ENCODE measurements at regions not wholly inside any gene's neighbourhood (a gene's known extent, or its start where the extent isn't known, plus 50 kb on each side); places are given as distances from the start of the nearest gene placed in this dataset.

- no peaks in the 10 kb centered on the region for H3K9me3 ChIP-seq (ENCODE audit: control insufficient read depth in 2 of 3, insufficient read depth in 1 of 3, low read length in 3 of 3)
- H3K4me3 ChIP-seq (ENCODE audit: low read length in 3 of 3): no peak overlapping the region
- DNase-seq: no peak
- no peak for TF ChIP-seq CTCF (IDR thresholded peaks at IDR 0.05; ENCODE audit: borderline replicate concordance, extremely low read depth, insufficient read depth)
- H3K4me1 ChIP-seq (ENCODE audit: control insufficient read depth in 2 of 3, insufficient read depth in 2 of 3, low read depth in 1 of 3, low read length in 3 of 3): no peaks in the 10 kb centered on the region
- no peak overlapping the region for H3K27ac ChIP-seq (ENCODE audit: low read depth in 2 of 2, low read length in 2 of 2)
- H3K27me3 ChIP-seq (ENCODE audit: control insufficient read depth, insufficient read depth, low read length): no peaks in the 10 kb centered on the region
- FAIRE-seq: no peak
- H3K9ac ChIP-seq (ENCODE audit: low read length in 3 of 3): no peak overlapping the region
- intact Hi-C loops (cut with DNase I): no loop called here
- no peaks in the 10 kb centered on the region for H3K36me3 ChIP-seq (ENCODE audit: control insufficient read depth in 2 of 3, insufficient read depth in 3 of 3, low read length in 3 of 3)
Measured at GRCh38 chr21:32185726-32186125, 93.1 kb downstream of the MIS18A start.

- DNase-seq: no peak
- no peak for TF ChIP-seq CTCF (IDR thresholded peaks at IDR 0.05; ENCODE audit: borderline replicate concordance, extremely low read depth, insufficient read depth)
- Histone ChIP-seq H3K4me1 (ENCODE audit: control insufficient read depth in 2 of 3, insufficient read depth in 2 of 3, low read depth in 1 of 3, low read length in 3 of 3) (no peaks in the 10 kb centered on the region), H3K36me3 (ENCODE audit: control insufficient read depth in 2 of 3, insufficient read depth in 3 of 3, low read length in 3 of 3) (no peaks in the 10 kb centered on the region), H3K4me3 (ENCODE audit: low read length in 3 of 3) (no peak overlapping the region), H3K27ac (ENCODE audit: low read depth in 2 of 2, low read length in 2 of 2) (no peak overlapping the region), H3K9me3 (ENCODE audit: control insufficient read depth in 2 of 3, insufficient read depth in 1 of 3, low read length in 3 of 3) (no peaks in the 10 kb centered on the region), H3K9ac (ENCODE audit: low read length in 3 of 3) (no peak overlapping the region), H3K27me3 (ENCODE audit: control insufficient read depth, insufficient read depth, low read length) (no peaks in the 10 kb centered on the region)
- intact Hi-C loops (cut with DNase I): no loop called here
- FAIRE-seq: no peak
Measured at GRCh38 chr21:32185103-32185502, 93.7 kb downstream of the MIS18A start.

GRCh38 chr21:32184485-32184884 is 94.4 kb downstream of the MIS18A start:
- Histone ChIP-seq H3K4me3 (ENCODE audit: low read length in 3 of 3) (no peak overlapping the region), H3K36me3 (ENCODE audit: control insufficient read depth in 2 of 3, insufficient read depth in 3 of 3, low read length in 3 of 3) (no peaks in the 10 kb centered on the region), H3K4me1 (ENCODE audit: control insufficient read depth in 2 of 3, insufficient read depth in 2 of 3, low read depth in 1 of 3, low read length in 3 of 3) (no peaks in the 10 kb centered on the region), H3K9me3 (ENCODE audit: control insufficient read depth in 2 of 3, insufficient read depth in 1 of 3, low read length in 3 of 3) (no peaks in the 10 kb centered on the region), H3K27ac (ENCODE audit: low read depth in 2 of 2, low read length in 2 of 2) (no peak overlapping the region), H3K9ac (ENCODE audit: low read length in 3 of 3) (no peak overlapping the region), H3K27me3 (ENCODE audit: control insufficient read depth, insufficient read depth, low read length) (no peaks in the 10 kb centered on the region)
- no peak for DNase-seq
- no peak for FAIRE-seq
- TF ChIP-seq CTCF (IDR thresholded peaks at IDR 0.05; ENCODE audit: borderline replicate concordance, extremely low read depth, insufficient read depth): no peak
- intact Hi-C loops (cut with DNase I): no loop called here

GRCh38 chr21:32184065-32184464 is 94.8 kb downstream of the MIS18A start:
- Histone ChIP-seq H3K4me1 (ENCODE audit: control insufficient read depth in 2 of 3, insufficient read depth in 2 of 3, low read depth in 1 of 3, low read length in 3 of 3) (no peaks in the 10 kb centered on the region), H3K4me3 (ENCODE audit: low read length in 3 of 3) (no peak overlapping the region), H3K27ac (ENCODE audit: low read depth in 2 of 2, low read length in 2 of 2) (no peak overlapping the region), H3K36me3 (ENCODE audit: control insufficient read depth in 2 of 3, insufficient read depth in 3 of 3, low read length in 3 of 3) (no peaks in the 10 kb centered on the region), H3K9me3 (ENCODE audit: control insufficient read depth in 2 of 3, insufficient read depth in 1 of 3, low read length in 3 of 3) (no peaks in the 10 kb centered on the region), H3K9ac (ENCODE audit: low read length in 3 of 3) (no peak overlapping the region), H3K27me3 (ENCODE audit: control insufficient read depth, insufficient read depth, low read length) (no peaks in the 10 kb centered on the region)
- intact Hi-C loops (cut with DNase I): no loop called here
- no peak for FAIRE-seq
- no peak for TF ChIP-seq CTCF (IDR thresholded peaks at IDR 0.05; ENCODE audit: borderline replicate concordance, extremely low read depth, insufficient read depth)
- no peak for DNase-seq

Data from kidney (tissue), 13 donors.